Fibroblast of lung (primary cell): ENCODE measurements at regions not wholly inside any gene's neighbourhood (a gene's known extent, or its start where the extent isn't known, plus 50 kb on each side); places are given as distances from the start of the nearest gene placed in this dataset.

Experiments
- DNase-seq, 2 donors: peaks; one replicate each; pipeline versions ENCODE4 v3.0.0 to v3.0.0-alpha.2; 2010; ENCODE audit warnings: low read depth in 2 of 2
- H2AFZ ChIP-seq: 2 replicates; pipeline ENCODE4 v1.5.1; 2012; ENCODE audit warnings: low read length, control low read depth, inconsistent platforms
- H3K27ac ChIP-seq: 2 replicates; pipeline ENCODE4 v1.5.1; 2011; ENCODE audit warnings: low read length, control low read depth; ENCODE audit not compliant: insufficient read depth
- H3K27me3 ChIP-seq: 2 replicates; pipeline ENCODE4 v1.5.1; 2011; ENCODE audit warnings: mild to moderate bottlenecking, low read length; ENCODE audit not compliant: control insufficient read depth, insufficient read depth
- H3K36me3 ChIP-seq: 2 replicates; pipeline ENCODE4 v1.5.1; 2011; ENCODE audit warnings: low read length; ENCODE audit not compliant: control insufficient read depth, insufficient read depth
- H3K4me1 ChIP-seq: 2 replicates; pipeline ENCODE4 v1.5.1; 2011; ENCODE audit warnings: low read length; ENCODE audit not compliant: control insufficient read depth, insufficient read depth; ENCODE audit errors: extremely low read depth
- H3K4me2 ChIP-seq: 2 replicates; pipeline ENCODE4 v1.5.1; 2011; ENCODE audit warnings: low read length, control low read depth; ENCODE audit not compliant: insufficient read depth; ENCODE audit errors: extremely low read depth
- H3K4me3 ChIP-seq, 4 experiments: fragments of 200-600 bp in 1 of 4; sonication (generic) in 1 of 4; replicated peaks in 1 of 4; 2 replicates each; pipeline ENCODE4 v1.5.1; 2011 to 2016; ENCODE audit warnings: low read length in 4 of 4, low read depth in 3 of 4, mild to moderate bottlenecking in 3 of 4, control low read depth in 2 of 4, inconsistent platforms in 1 of 4, mixed read lengths in 1 of 4; ENCODE audit not compliant: insufficient read depth in 1 of 4; ENCODE audit errors: control extremely low read depth in 1 of 4
- H3K79me2 ChIP-seq: 2 replicates; pipeline ENCODE4 v1.5.1; 2012; ENCODE audit warnings: mild to moderate bottlenecking, low read length, inconsistent platforms; ENCODE audit not compliant: control insufficient read depth, insufficient read depth
- H3K9ac ChIP-seq: 2 replicates; pipeline ENCODE4 v1.5.1; 2011; ENCODE audit warnings: mild to moderate bottlenecking, low read length, control low read depth; ENCODE audit not compliant: insufficient read depth
- H3K9me3 ChIP-seq: 2 replicates; pipeline ENCODE4 v1.5.1; 2012; ENCODE audit warnings: low read depth, low read length; ENCODE audit not compliant: control insufficient read depth, insufficient read depth
- H4K20me1 ChIP-seq: 2 replicates; pipeline ENCODE4 v1.5.1; 2011; ENCODE audit warnings: low read length; ENCODE audit not compliant: control insufficient read depth, insufficient read depth; ENCODE audit errors: extremely low read depth
- CTCF ChIP-seq, 2 donors: IDR thresholded peaks in 1 of 2; conservative IDR thresholded peaks in 1 of 2; 1 replicate in 1 of 2; 2 replicates in 1 of 2; pipeline ENCODE4 v1.5.1; 2011 to 2012; ENCODE audit warnings: low read length in 2 of 2, control low read depth in 1 of 2, inconsistent platforms in 1 of 2, low read depth in 1 of 2, mild to moderate bottlenecking in 1 of 2
- EZH2 ChIP-seq: IDR thresholded peaks from 2 replicates; pipeline ENCODE4 v1.5.1; 2012; ENCODE audit warnings: low read length, control low read depth, mild to moderate bottlenecking; ENCODE audit errors: missing control alignments

- H3K27ac ChIP-seq: no peak overlapping the region
- DNase-seq: no peak
- no peak for TF ChIP-seq CTCF (conservative IDR thresholded peaks at IDR 0.05 in 1 of 2, IDR thresholded peaks at IDR 0.05 in 1 of 2; ENCODE audit: low read depth in 1 of 2, low read length in 2 of 2)
- TF ChIP-seq EZH2: no peak
- no peaks in the 10 kb centered on the region for H4K20me1 ChIP-seq
- no peaks in the 10 kb centered on the region for H3K9me3 ChIP-seq
- H3K36me3 ChIP-seq: no peaks in the 10 kb centered on the region
- H3K4me2 ChIP-seq: no peak overlapping the region
- H3K9ac ChIP-seq: no peak overlapping the region
- H2AFZ ChIP-seq: no peak overlapping the region
- H3K27me3 ChIP-seq: no peaks in the 10 kb centered on the region
- H3K4me3 ChIP-seq: no peak overlapping the region
- no peaks in the 10 kb centered on the region for H3K79me2 ChIP-seq
- H3K4me1 ChIP-seq: no peaks in the 10 kb centered on the region
Observed at GRCh38 chr2:60282886-60283285, 270.6 kb downstream of the BCL11A start.

- no peak for DNase-seq
- Histone ChIP-seq H3K9me3 (no peaks in the 10 kb centered on the region), H3K4me1 (no peaks in the 10 kb centered on the region), H3K79me2 (no peaks in the 10 kb centered on the region), H3K9ac (no peak overlapping the region), H3K27ac (no peak overlapping the region), H3K36me3 (no peaks in the 10 kb centered on the region), H3K4me2 (no peak overlapping the region), H4K20me1 (no peaks in the 10 kb centered on the region), H3K4me3 (no peak overlapping the region), H2AFZ (no peak overlapping the region), H3K27me3 (no peaks in the 10 kb centered on the region)
- TF ChIP-seq CTCF (conservative IDR thresholded peaks at IDR 0.05 in 1 of 2, IDR thresholded peaks at IDR 0.05 in 1 of 2; ENCODE audit: low read depth in 1 of 2, low read length in 2 of 2) (no peak), EZH2 (no peak)
Observed at GRCh38 chr2:60281730-60282129, 271.7 kb downstream of the BCL11A start.

- H4K20me1 ChIP-seq: no peaks in the 10 kb centered on the region
- no peaks in the 10 kb centered on the region for H3K79me2 ChIP-seq
- H3K9me3 ChIP-seq: no peaks in the 10 kb centered on the region
- TF ChIP-seq CTCF (conservative IDR thresholded peaks at IDR 0.05 in 1 of 2, IDR thresholded peaks at IDR 0.05 in 1 of 2; ENCODE audit: low read depth in 1 of 2, low read length in 2 of 2): no peak
- no peak for TF ChIP-seq EZH2
- no peaks in the 10 kb centered on the region for H3K36me3 ChIP-seq
- H3K27ac ChIP-seq: no peak overlapping the region
- no peak overlapping the region for H3K4me2 ChIP-seq
- no peak overlapping the region for H2AFZ ChIP-seq
- no peak for DNase-seq
- no peaks in the 10 kb centered on the region for H3K4me1 ChIP-seq
- no peak overlapping the region for H3K4me3 ChIP-seq
- no peaks in the 10 kb centered on the region for H3K27me3 ChIP-seq
- H3K9ac ChIP-seq: no peak overlapping the region
Observed at GRCh38 chr2:60280238-60280637, 273.2 kb downstream of the BCL11A start.
